Ovary (tissue), 7 donors: ENCODE measurements at regions not wholly inside any gene's neighbourhood (a gene's known extent, or its start where the extent isn't known, plus 50 kb on each side); places are given as distances from the start of the nearest gene placed in this dataset.

Experiments
- DNase-seq, 5 donors: peaks; one replicate each; pipeline ENCODE4 v3.0.0-alpha.2; 2019 to 2020
- H3K27ac ChIP-seq, 2 donors: fragments of 200-600 bp; one replicate each; pipeline versions ENCODE4 v1.5.1 to v1.8.0; 2019 to 2022
- H3K27me3 ChIP-seq: fragments of 200-600 bp; one replicate; pipeline ENCODE4 v1.8.0; 2022
- H3K36me3 ChIP-seq: fragments of 200-600 bp; sonication (generic); one replicate; pipeline ENCODE4 v1.5.1; 2019
- H3K4me1 ChIP-seq: one replicate; pipeline ENCODE4 v1.8.1; 2013; ENCODE audit warnings: mild to moderate bottlenecking, moderate library complexity; ENCODE audit not compliant: insufficient read depth
- H3K4me3 ChIP-seq: fragments of 200-600 bp; sonication (generic); one replicate; pipeline ENCODE4 v1.5.1; 2017
- H3K9me3 ChIP-seq, 2 donors: fragments of 200-600 bp in 1 of 2; sonication (generic) in 1 of 2; one replicate each; pipeline versions ENCODE4 v1.5.1 to v1.8.1; 2013 to 2019; ENCODE audit warnings: mild to moderate bottlenecking in 1 of 2, moderate library complexity in 1 of 2
- EP300 ChIP-seq: sonication (generic); formaldehyde crosslinking; IDR thresholded peaks from one replicate; pipeline ENCODE4 v1.6.1; 2017; ENCODE audit warnings: antibody characterized with exemption
- POLR2A ChIP-seq: fragments of 450-650 bp; IDR thresholded peaks from one replicate; pipeline ENCODE4 v1.6.1; 2017; ENCODE audit warnings: antibody characterized with exemption, mild to moderate bottlenecking, moderate library complexity
- WGBS, 3 donors: extraction: QIAGEN DNeasy Blood & Tissue Kit in 1 of 3; methylation state at CpG; one replicate each; pipeline versions ENCODE4 v1.1.5 to v1.1.7; 2013 to 2017; 5-methylcytosine and 5-hydroxymethylcytosine counted together
- intact Hi-C, 4 donors: fragments of 100-400 bp; cut with DNase I; formaldehyde crosslinking; loops; one replicate each; pipeline versions ENCODE4 v1.11.0 to v1.15.1; 2022 to 2023
- TF ChIP-seq, protein P1 (sequence below), 3 donors: fragments of 450-650 bp in 2 of 3; fragments of 200-600 bp in 1 of 3; IDR thresholded peaks; one replicate each; pipeline versions ENCODE4 v1.5.1 to v1.8.0; 2016 to 2022; ENCODE audit warnings: antibody characterized with exemption in 3 of 3, mild to moderate bottlenecking in 1 of 3
- donor health status: DM: no; HTN: no; CAD: no; lungs with moderate emphysema.
- donor health status: DM: no; HTN: no; CAD: no.
- donor health status: Bipolar disorder and iron deficiency.
- donor health status: DM: no; HTN: no; CAD: no.
- donor health status: DM: yes; HTN: yes; CAD: no.

DNA sequence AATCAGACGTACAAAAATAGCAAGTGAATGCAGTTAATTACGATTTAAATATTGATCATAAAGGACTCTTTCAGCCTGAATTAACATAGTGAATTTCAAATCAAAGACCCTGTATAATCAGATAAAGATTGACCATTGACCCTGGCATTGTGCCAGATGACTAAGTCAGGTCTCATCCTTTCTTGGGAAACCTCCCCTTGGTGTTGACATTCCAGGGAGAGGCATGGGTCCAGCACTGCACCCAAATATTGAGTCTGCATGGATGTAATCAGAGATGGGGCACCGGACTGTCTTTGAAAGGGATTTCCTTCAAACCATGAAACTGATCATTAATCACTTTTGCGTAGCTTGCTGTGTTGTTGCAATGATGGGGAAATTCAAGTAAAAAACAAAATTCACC is 1138.2 kb downstream of the BCL11B start:
- WGBS, 3 donors, result 78 to 85% (median 79%) methylated on average over 4 of the region's 4 CpGs
- TF ChIP-seq, protein P1, sequence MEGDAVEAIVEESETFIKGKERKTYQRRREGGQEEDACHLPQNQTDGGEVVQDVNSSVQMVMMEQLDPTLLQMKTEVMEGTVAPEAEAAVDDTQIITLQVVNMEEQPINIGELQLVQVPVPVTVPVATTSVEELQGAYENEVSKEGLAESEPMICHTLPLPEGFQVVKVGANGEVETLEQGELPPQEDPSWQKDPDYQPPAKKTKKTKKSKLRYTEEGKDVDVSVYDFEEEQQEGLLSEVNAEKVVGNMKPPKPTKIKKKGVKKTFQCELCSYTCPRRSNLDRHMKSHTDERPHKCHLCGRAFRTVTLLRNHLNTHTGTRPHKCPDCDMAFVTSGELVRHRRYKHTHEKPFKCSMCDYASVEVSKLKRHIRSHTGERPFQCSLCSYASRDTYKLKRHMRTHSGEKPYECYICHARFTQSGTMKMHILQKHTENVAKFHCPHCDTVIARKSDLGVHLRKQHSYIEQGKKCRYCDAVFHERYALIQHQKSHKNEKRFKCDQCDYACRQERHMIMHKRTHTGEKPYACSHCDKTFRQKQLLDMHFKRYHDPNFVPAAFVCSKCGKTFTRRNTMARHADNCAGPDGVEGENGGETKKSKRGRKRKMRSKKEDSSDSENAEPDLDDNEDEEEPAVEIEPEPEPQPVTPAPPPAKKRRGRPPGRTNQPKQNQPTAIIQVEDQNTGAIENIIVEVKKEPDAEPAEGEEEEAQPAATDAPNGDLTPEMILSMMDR (IDR thresholded peaks at IDR 0.05), result no peak
- no peak for TF ChIP-seq POLR2A
- TF ChIP-seq EP300, result no peak
- Histone ChIP-seq H3K27ac (no peak overlapping the region), H3K27me3 (no peaks in the 10 kb centered on the region), H3K4me3 (no peak overlapping the region), H3K36me3 (no peaks in the 10 kb centered on the region), H3K4me1 (no peaks in the 10 kb centered on the region), H3K9me3 (no peaks in the 10 kb centered on the region)
- DNase-seq, result no peak
- intact Hi-C loops, result no loop called here

DNA sequence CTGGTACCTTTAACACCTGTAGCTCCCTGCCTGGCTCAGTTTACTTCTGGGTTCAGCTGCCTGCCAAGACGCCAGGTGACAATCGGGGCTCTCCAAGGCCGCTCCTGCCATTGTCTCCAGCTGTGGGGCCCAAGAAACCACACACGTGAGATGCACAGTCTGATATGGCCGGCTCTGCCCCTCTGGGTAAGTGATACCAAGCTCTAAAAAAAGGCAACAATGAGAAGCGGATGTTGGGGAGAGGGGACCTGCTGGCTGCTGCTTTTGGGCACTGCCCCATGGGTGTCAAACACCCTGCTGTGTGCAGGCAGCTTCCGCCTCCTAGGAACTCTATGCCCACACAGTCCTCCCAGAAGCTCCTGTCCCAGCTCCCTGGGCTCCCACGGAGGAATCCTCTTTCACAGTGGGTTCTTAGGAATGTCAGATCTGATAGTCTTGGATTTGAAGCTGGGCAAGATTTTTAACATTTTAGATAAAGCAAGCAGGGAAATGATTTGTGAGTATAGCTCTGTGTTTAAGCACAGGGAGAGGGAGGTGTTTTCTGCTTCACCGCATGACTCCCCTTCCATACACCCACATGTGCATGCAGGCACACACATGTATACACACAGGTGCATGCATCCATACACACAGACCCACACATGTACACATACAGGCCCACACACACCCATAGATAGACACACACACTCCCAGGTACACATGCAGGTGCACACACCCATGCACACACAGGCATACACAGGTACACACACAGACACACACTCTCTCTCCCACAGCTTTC is 1135.8 kb downstream of the BCL11B start:
- intact Hi-C loops, result no loop called here
- Histone ChIP-seq H3K4me3 (no peak overlapping the region), H3K4me1 (no peaks in the 10 kb centered on the region), H3K27ac (no peak overlapping the region), H3K27me3 (no peaks in the 10 kb centered on the region), H3K36me3 (no peaks in the 10 kb centered on the region), H3K9me3 (no peaks in the 10 kb centered on the region)
- DNase-seq, result no peak
- TF ChIP-seq, protein P1 (IDR thresholded peaks at IDR 0.05), result no peak
- TF ChIP-seq POLR2A, result no peak
- no peak for TF ChIP-seq EP300
- 25 to 48% (median 27%) methylated on average over 9 of the region's 9 CpGs for WGBS, 3 donors

GRCh38 chr14:98137131-98138025 is 1134.6 kb downstream of the BCL11B start:
- Histone ChIP-seq H3K27me3 (no peaks in the 10 kb centered on the region), H3K36me3 (no peaks in the 10 kb centered on the region), H3K4me1 (no peaks in the 10 kb centered on the region), H3K4me3 (no peak overlapping the region), H3K9me3 (no peaks in the 10 kb centered on the region), H3K27ac (no peak overlapping the region)
- intact Hi-C loops, result no loop called here
- DNase-seq, result no peak
- no peak for TF ChIP-seq POLR2A
- TF ChIP-seq, protein P1 (IDR thresholded peaks at IDR 0.05), result no peak
- no peak for TF ChIP-seq EP300
- 3 to 6% (median 6%) methylated on average over 13 of the region's 13 CpGs for WGBS, 3 donors

- no peak for DNase-seq
- H3K27me3 ChIP-seq, result no peaks in the 10 kb centered on the region
- intact Hi-C loops, result no loop called here
Observed at GRCh38 chr14:98138666-98139065, 1133.3 kb downstream of the BCL11B start.

More at GRCh38 chr14:98138666-98139065, 1133.3 kb downstream of the BCL11B start:
- H3K36me3 ChIP-seq, result no peaks in the 10 kb centered on the region
- H3K27ac ChIP-seq, result no peak overlapping the region
- H3K9me3 ChIP-seq, result no peaks in the 10 kb centered on the region
- no peak overlapping the region for H3K4me3 ChIP-seq
- no peaks in the 10 kb centered on the region for H3K4me1 ChIP-seq
- WGBS, 3 donors, result 5 to 9% (median 5%) methylated on average over 6 of the region's 6 CpGs
- TF ChIP-seq, protein P1 (IDR thresholded peaks at IDR 0.05), result no peak
- TF ChIP-seq POLR2A (no peak), EP300 (no peak)
